Loucy (cell line): ENCODE measurements at regions not wholly inside any gene's neighbourhood (a gene's known extent, or its start where the extent isn't known, plus 50 kb on each side); places are given as distances from the start of the nearest gene placed in this dataset.

Source experiments
- H2AFZ ChIP-seq: fragments of 200-600 bp; sonication (generic); 2 replicates; pipeline ENCODE4 v1.6.0; 2016; ENCODE audit warnings: antibody characterized with exemption, mild to moderate bottlenecking, low read length, moderate library complexity
- H3F3A ChIP-seq: fragments of 200-600 bp; 2 replicates; pipeline ENCODE4 v1.6.0; 2016; ENCODE audit warnings: antibody characterized with exemption, low read depth, mild to moderate bottlenecking
- H3K27me3 ChIP-seq: fragments of 200-600 bp; sonication (generic); 2 replicates; pipeline ENCODE4 v1.6.1; 2014; ENCODE audit warnings: low read length, mild to moderate bottlenecking; ENCODE audit not compliant: insufficient read depth, poor library complexity, severe bottlenecking
- H3K36me3 ChIP-seq: fragments of 200-600 bp; sonication (generic); 2 replicates; pipeline ENCODE4 v1.6.1; 2016; ENCODE audit warnings: low read length; ENCODE audit not compliant: insufficient read depth
- H3K4me1 ChIP-seq: fragments of 200-600 bp; sonication (generic); 2 replicates; pipeline ENCODE4 v1.5.1; 2014; ENCODE audit warnings: low read length, mild to moderate bottlenecking; ENCODE audit not compliant: insufficient read depth, poor library complexity, severe bottlenecking
- H3K4me2 ChIP-seq: fragments of 200-600 bp; sonication (generic); 2 replicates; pipeline ENCODE4 v1.6.0; 2014; ENCODE audit warnings: antibody characterized with exemption, low read length, low read depth, mild to moderate bottlenecking; ENCODE audit not compliant: poor library complexity, severe bottlenecking
- H3K4me3 ChIP-seq: fragments of 200-600 bp; sonication (generic); 2 replicates; pipeline ENCODE4 v1.5.1; 2014; ENCODE audit warnings: low read length, mild to moderate bottlenecking, mixed read lengths; ENCODE audit not compliant: poor library complexity, severe bottlenecking
- H3K79me2 ChIP-seq: fragments of 200-600 bp; sonication (generic); 2 replicates; pipeline ENCODE4 v1.6.1; 2014; ENCODE audit warnings: low read length; ENCODE audit not compliant: insufficient read depth
- H3K9ac ChIP-seq: fragments of 200-600 bp; sonication (generic); 2 replicates; pipeline ENCODE4 v1.6.0; 2014; ENCODE audit warnings: mild to moderate bottlenecking, low read depth, low read length, moderate library complexity; ENCODE audit not compliant: poor library complexity, severe bottlenecking
- H3K9me2 ChIP-seq: fragments of 200-600 bp; sonication (generic); replicated peaks from 2 replicates; pipeline ENCODE4 v1.6.1; 2016; ENCODE audit warnings: low read depth, low read length, mixed read lengths
- H3K9me3 ChIP-seq: fragments of 200-600 bp; sonication (generic); 2 replicates; pipeline ENCODE4 v1.6.1; 2014; ENCODE audit warnings: mild to moderate bottlenecking, antibody characterized with exemption, low read length, low read depth; ENCODE audit not compliant: insufficient read depth
- H4K20me1 ChIP-seq: fragments of 200-600 bp; sonication (generic); 2 replicates; pipeline ENCODE4 v1.6.0; 2014; ENCODE audit warnings: antibody characterized with exemption, low read length, mild to moderate bottlenecking; ENCODE audit not compliant: insufficient read depth, poor library complexity, severe bottlenecking
- EZH2phosphoT487 ChIP-seq: fragments of 200-600 bp; IDR thresholded peaks from 2 replicates; pipeline ENCODE4 v1.6.1; 2018; ENCODE audit warnings: antibody characterized with exemption, mild to moderate bottlenecking, moderate library complexity, borderline replicate concordance
- TF ChIP-seq, protein P1 (sequence below): fragments of 200-600 bp; sonication (generic); conservative IDR thresholded peaks from 2 replicates; pipeline ENCODE4 v1.5.1; 2014; ENCODE audit warnings: mild to moderate bottlenecking, antibody characterized with exemption, low read length

DNA sequence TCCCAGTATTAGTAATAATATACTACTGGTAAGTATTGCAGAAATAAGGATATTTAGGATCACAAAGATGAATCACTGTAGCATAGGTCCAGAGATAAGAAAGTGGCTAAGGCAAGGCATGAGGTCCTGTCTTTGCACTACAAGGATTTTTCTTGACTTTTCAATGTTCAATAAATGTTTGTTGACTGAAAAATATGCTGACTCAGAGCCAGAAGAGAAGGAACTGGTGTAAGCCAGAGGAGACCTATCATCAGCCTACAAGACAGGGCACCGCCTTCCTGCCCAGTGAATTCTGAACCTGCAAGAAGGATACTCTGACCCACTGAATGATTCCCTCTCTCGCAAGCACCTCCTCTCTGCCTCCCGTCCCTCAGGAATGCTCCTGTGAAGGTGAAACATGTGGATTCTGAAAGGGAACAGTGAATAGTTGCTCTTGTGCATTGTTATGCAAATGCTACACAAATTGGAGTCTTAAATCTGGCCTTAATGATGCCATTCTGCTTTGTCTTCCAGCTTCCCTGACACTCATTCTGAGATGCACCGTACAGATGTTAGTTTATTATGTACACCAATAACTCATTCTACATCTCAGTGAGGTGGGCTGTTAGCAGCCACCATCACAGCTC is 540.0 kb downstream of the OMA1 start:
- H3K9me3 ChIP-seq: no peaks in the 10 kb centered on the region
- H3K9me2 ChIP-seq: no peaks in the 10 kb centered on the region
- H3K4me3 ChIP-seq: no peak overlapping the region
- H3K79me2 ChIP-seq: no peaks in the 10 kb centered on the region
- peaks cover 24% of the 10 kb centered on the region for H3K4me1 ChIP-seq
- H3K9ac ChIP-seq: no peak overlapping the region
- no peak overlapping the region for H2AFZ ChIP-seq
- H3F3A ChIP-seq: no peaks in the 10 kb centered on the region
- H4K20me1 ChIP-seq: no peaks in the 10 kb centered on the region
- H3K36me3 ChIP-seq: no peaks in the 10 kb centered on the region
- H3K27me3 ChIP-seq: no peaks in the 10 kb centered on the region
- no peak overlapping the region for H3K4me2 ChIP-seq
- TF ChIP-seq, protein P1, sequence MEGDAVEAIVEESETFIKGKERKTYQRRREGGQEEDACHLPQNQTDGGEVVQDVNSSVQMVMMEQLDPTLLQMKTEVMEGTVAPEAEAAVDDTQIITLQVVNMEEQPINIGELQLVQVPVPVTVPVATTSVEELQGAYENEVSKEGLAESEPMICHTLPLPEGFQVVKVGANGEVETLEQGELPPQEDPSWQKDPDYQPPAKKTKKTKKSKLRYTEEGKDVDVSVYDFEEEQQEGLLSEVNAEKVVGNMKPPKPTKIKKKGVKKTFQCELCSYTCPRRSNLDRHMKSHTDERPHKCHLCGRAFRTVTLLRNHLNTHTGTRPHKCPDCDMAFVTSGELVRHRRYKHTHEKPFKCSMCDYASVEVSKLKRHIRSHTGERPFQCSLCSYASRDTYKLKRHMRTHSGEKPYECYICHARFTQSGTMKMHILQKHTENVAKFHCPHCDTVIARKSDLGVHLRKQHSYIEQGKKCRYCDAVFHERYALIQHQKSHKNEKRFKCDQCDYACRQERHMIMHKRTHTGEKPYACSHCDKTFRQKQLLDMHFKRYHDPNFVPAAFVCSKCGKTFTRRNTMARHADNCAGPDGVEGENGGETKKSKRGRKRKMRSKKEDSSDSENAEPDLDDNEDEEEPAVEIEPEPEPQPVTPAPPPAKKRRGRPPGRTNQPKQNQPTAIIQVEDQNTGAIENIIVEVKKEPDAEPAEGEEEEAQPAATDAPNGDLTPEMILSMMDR: no peak
- TF ChIP-seq EZH2phosphoT487: no peak

DNA sequence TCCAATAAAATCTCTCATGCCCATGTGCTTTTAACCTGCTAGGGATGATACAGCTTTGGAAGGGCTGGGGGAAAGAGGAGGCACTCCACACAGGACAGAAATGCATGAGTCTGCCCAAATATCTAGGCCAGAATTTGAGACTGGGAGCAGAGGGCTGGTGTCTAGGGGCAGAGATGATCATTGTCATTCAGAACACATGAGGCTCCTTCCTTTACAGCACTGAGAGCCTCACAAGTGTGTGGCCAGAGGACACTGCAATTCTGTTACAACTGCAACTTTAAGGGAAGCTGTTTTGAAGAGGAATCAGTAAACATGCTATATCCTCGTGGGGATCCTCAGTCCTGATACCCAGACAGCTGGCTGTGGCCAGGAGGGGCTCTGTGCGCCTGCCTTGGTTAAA is 541.3 kb downstream of the OMA1 start:
- H2AFZ ChIP-seq: no peak overlapping the region
- H3K27me3 ChIP-seq: no peaks in the 10 kb centered on the region
- no peaks in the 10 kb centered on the region for H3K9me2 ChIP-seq
- H4K20me1 ChIP-seq: no peaks in the 10 kb centered on the region
- no peaks in the 10 kb centered on the region for H3F3A ChIP-seq
- no peaks in the 10 kb centered on the region for H3K79me2 ChIP-seq
- H3K4me1 ChIP-seq: peaks cover 25% of the 10 kb centered on the region
- peak overlapping the region; percentile 43 for H3K4me2 ChIP-seq
- H3K9ac ChIP-seq: no peak overlapping the region
- H3K36me3 ChIP-seq: no peaks in the 10 kb centered on the region
- no peaks in the 10 kb centered on the region for H3K9me3 ChIP-seq
- TF ChIP-seq, protein P1: no peak
- no peak for TF ChIP-seq EZH2phosphoT487
- H3K4me3 ChIP-seq: no peak overlapping the region

DNA sequence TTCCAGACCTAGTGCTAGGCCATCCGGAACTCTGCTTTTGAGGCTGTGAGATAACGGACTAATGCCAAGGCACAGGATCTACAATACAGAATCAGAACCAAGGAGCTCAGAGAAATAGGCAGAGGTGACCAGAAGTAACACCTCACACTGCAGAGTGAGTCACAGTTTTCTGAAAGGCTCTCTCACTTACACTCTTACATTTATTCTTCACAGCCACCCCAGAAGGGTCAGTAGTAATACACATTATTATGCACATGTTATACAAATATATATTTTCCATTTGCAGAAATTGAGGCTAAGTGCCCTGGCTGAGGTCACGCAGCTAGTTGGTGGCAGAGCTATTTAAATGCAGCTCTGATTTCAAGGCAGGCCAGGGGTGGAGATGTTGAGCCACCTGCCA is 542.5 kb downstream of the OMA1 start:
- Histone ChIP-seq H3K79me2 (no peaks in the 10 kb centered on the region), H3K27me3 (no peaks in the 10 kb centered on the region), H3K9ac (no peak overlapping the region), H3K9me3 (no peaks in the 10 kb centered on the region), H3K4me2 (no peak overlapping the region), H2AFZ (no peak overlapping the region), H3F3A (no peaks in the 10 kb centered on the region), H3K9me2 (no peaks in the 10 kb centered on the region), H3K36me3 (no peaks in the 10 kb centered on the region), H4K20me1 (no peaks in the 10 kb centered on the region), H3K4me1 (peaks cover 25% of the 10 kb centered on the region), H3K4me3 (no peak overlapping the region)
- TF ChIP-seq EZH2phosphoT487: no peak
- TF ChIP-seq, protein P1: no peak
